GM18511 (cell line): ENCODE measurements at regions not wholly inside any gene's neighbourhood (a gene's known extent, or its start where the extent isn't known, plus 50 kb on each side); places are given as distances from the start of the nearest gene placed in this dataset.

Source experiments
- ATAC-seq: cut with Tn5 transposase; IDR thresholded peaks from one replicate; pipeline ENCODE4 v1.9.1; 2021; ENCODE audit warnings: mild to moderate bottlenecking, moderate library complexity; ENCODE audit not compliant: unreplicated experiment

GRCh38 chr4:136939781-136940180, 592.5 kb downstream of the PCDH18 start:
- no peak for ATAC-seq

GRCh38 chr4:136935871-136936270, 596.4 kb downstream of the PCDH18 start:
- no peak for ATAC-seq

DNA sequence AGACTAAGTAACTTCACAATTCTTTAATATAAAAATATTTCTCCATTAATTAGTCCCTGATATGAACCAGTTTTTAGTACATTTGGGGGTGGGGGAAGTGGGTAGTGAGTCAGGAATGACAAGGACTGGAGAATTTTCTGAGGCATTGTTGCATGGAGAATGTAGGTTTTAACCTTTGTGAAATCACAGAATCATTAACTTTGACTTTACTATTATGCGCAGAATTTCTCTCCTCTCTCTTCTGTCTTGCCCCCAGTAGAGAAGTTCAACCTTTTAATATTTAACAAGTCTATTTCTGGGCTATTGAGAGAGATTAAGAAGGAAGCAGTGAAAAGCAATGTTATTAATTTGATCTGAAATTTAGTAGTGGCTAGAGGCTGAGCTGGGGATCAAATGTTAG, 597.0 kb downstream of the PCDH18 start:
- ATAC-seq: peak; percentile 49

GRCh38 chr4:136934601-136935000, 597.7 kb downstream of the PCDH18 start:
- no peak for ATAC-seq

DNA sequence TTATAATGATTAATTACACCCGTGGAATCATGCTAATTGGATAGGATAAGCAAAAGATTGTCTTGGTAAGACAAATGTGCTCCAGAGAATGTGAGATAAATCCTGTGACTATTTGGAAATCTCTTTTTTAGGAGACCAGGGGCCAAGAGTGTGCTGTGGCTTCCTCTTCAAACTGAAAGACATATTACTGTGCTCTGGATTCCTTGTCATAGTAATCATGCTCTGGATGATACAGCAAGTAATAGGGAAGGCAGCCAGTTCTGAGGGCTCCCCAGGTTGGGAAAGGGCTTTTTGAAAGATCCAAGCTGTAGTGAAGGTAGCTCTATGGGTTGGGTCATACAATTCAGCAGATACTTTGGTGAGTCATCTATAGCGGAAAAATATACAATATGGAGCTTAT, 600.5 kb downstream of the PCDH18 start:
- ATAC-seq: no peak

DNA sequence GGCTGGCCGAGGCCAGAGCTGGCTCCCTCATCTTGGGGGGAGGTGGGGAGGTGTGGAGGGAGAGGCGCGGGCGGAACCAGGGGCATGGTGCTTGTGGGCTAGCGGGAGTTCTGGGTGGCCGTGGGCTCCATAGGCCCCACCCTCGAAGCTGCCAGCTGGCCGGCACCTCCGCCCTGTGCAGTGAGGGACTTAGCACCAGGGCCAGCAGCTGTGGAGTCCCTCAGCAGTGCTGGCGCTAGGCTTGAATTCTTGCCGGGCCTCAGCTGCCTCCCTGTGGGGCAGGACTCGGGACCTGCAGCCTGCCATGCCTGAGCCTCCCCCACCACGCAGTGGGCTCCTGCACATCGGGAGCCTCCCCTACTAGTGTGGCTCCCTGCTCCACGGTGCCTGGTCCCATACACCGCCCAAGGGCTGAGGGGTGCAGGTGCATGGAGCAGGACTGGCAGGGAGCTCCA, 603.3 kb downstream of the PCDH18 start:
- no peak for ATAC-seq

DNA sequence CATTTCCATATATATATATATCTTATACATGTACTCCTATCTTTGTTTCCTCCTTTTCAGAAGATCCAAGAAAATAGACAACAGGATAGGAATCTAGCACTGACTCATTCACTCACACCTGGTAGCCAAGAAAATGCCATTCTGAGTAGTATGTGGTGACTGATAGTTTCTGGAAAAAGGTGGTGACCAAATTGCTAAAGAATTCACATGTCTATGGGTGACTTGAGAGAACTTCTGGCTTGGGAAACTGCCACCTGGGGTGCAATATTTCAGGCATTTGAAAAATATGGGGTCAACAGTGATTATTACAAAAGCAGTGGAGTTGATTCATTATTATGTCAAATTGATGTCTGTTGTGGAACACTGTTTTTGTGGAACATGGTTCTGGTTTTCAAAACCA, 605.1 kb downstream of the PCDH18 start:
- no peak for ATAC-seq

- ATAC-seq: no peak
These were observed 607.1 kb downstream of the PCDH18 start for GRCh38 chr4:136925203-136925602.

- ATAC-seq: no peak
These were observed 610.2 kb downstream of the PCDH18 start for GRCh38 chr4:136922066-136922465.

- ATAC-seq: no peak
These were observed 612.0 kb downstream of the PCDH18 start for GRCh38 chr4:136920092-136920881.

DNA sequence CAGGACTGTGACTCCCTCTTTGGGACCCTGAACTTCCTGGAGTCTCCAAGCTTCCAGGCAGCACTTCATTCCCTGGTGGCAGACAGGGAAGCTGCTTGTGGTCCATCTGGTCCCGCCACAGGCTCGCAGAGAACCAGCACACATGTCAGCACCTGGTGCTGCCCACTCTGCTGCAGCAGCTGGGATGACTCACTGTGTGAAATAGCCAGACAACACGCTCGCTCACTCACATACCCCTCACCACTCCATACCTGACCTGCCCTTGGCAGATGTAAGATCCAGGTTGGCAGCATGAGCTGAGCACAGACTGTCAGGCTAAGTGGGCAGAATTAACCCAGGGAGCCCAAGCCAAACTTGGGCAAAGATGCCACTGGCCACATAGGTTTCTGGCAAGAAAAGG, 613.5 kb downstream of the PCDH18 start:
- no peak for ATAC-seq

GRCh38 chr4:136917312-136918110, 614.8 kb downstream of the PCDH18 start:
- no peak for ATAC-seq

DNA sequence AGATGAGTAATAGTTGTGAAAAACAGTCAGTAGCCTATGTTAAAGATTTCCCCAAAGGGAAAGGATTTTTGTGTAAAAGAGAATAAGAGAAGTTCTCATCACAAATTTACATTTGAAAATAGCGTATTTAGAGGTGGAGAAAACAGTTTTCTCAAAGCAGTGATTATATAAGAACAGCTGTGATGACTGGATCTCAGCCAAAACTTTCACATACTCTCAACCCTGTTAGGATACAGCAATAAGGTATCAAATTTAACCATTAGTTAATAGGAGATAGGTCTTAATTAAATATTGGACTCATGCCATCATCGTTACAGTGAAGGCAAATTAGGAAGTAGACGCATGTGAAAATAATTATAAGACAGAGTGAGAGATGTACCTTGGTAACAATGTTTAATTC, 622.7 kb downstream of the PCDH18 start:
- ATAC-seq: no peak

GRCh38 chr4:136908122-136908521, 624.2 kb downstream of the PCDH18 start:
- ATAC-seq: no peak

- ATAC-seq: no peak
These were observed 631.6 kb downstream of the PCDH18 start for GRCh38 chr4:136900696-136901095.

- ATAC-seq: no peak
These were observed 633.6 kb downstream of the PCDH18 start for GRCh38 chr4:136898590-136899248.

DNA sequence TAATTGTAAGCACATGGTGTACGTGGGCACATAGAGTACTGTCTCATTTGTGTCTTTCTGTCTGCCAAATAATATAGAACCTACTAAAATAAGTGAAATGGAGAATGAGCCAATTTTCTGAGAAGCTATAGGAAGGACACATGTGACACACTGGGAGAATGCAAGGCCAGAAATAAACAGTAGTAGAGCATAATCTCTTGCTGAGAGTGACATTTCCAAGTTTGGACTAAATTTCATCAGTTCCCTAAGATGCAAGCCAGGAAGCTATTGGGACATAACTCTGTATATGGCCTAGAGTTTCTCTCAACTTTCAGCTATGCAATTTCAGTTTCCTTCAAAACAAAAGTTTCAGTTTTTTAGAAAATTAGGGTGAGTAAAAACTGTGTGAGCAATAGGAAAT, 638.7 kb downstream of the PCDH18 start:
- no peak for ATAC-seq

DNA sequence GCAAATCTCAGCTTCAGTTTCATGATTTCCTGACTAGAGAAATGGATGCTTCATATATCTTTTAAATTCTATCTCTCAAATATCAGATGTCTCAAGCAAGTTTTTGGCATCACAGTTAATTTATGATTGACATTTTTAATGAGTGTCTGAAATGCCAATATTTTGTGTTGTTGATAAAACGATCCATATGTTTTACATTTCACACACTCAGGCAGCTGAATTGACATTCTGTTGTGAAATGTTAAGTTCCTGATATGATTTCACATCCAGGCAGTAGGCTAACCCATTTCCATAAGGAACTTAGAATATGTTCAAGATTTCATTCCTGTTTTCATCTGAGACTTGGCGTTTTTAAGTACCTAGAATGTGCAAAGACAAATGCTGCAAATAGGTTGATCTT, 650.6 kb downstream of the PCDH18 start:
- ATAC-seq: no peak

DNA sequence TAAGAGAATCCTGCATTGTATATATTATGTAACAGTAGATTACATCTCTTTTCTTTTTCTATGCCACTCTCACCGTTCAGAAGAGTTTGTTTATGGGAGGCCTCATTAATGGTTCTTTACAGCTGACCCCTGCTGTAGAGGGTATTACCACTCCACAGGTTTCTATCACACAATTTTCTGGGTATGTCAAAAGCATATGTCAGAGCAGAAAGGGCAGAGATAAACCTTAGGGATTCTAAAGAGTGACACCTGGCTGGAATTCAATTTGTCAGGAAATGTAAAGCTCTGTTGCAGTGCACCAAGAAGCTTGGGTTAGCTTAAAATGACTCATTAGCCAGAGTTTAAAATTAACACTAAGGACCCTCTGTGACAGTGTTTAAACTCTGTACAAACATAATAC, 658.7 kb downstream of the PCDH18 start:
- no peak for ATAC-seq

DNA sequence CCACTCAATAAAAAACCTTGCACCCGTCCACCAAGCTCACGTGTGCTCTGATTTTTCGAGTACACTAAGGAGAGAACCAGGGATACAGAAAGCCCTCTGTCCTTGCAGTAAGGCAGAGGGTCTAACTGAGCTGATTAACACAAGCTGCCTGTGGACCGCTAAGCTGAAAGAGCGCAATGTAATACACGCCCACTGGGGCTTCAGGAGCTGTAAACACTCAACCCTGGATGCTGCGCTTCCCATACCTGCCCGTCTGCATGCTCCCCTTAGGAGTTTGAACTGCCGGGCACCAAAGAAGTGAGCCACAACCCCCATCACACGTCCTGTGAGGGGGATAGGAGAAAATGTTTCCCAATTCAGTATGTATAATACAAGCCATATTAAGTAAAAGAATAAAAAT, 664.8 kb downstream of the PCDH18 start:
- ATAC-seq: no peak

DNA sequence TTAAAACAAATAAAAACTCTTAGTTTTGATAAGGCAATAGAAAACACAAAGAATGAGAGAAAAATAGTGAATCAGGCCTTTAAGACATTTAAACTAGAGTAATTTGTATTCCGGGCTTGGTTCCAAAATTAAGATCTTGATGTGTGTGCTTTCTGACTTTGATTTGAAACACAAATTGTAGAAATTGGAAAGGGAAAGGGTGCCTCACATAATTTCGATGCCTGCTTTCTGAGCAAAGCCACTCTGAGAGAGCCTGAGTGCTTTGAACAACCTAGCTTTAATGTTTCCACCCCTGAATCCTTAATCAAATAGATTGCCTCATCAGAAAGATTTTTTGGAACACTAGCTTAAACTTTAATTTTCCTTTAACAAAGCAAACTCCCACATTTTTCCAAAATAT, 666.8 kb downstream of the PCDH18 start:
- no peak for ATAC-seq
